GM12878 (cell line): ENCODE measurements at regions not wholly inside any gene's neighbourhood (a gene's known extent, or its start where the extent isn't known, plus 50 kb on each side); places are given as distances from the start of the nearest gene placed in this dataset.

Experiments used
- ATF2 ChIP-seq: IDR thresholded peaks from 2 replicates; pipeline ENCODE4 v1.6.1; 2012; ENCODE audit warnings: low read length, inconsistent platforms
- CREM ChIP-seq: IDR thresholded peaks from 2 replicates; pipeline ENCODE4 v1.6.1; 2014; ENCODE audit warnings: antibody characterized with exemption, low read depth
- DPF2 ChIP-seq: fragments of 450-650 bp; IDR thresholded peaks from 2 replicates; pipeline ENCODE4 v1.6.1; 2017; ENCODE audit warnings: mild to moderate bottlenecking
- E2F4 ChIP-seq: IDR thresholded peaks from 2 replicates; pipeline ENCODE4 v1.6.1; 2012; ENCODE audit warnings: low read depth, low read length, improper control_type of control experiment
- EP300 ChIP-seq, 2 experiments: fragments of 150-350 bp in 1 of 2; IDR thresholded peaks; 2 replicates each; pipeline ENCODE4 v1.6.1; 2011 to 2012; ENCODE audit warnings: low read depth in 2 of 2, low read length in 2 of 2, borderline replicate concordance in 1 of 2, improper control_type of control experiment in 1 of 2, inconsistent platforms in 1 of 2; ENCODE audit not compliant: control insufficient read depth in 1 of 2
- ETV6 ChIP-seq, 2 experiments: fragments of 450-650 bp in 1 of 2; IDR thresholded peaks in 1 of 2; conservative IDR thresholded peaks in 1 of 2; 2 replicates each; pipeline ENCODE4 v1.6.1; 2014; ENCODE audit warnings: antibody characterized with exemption in 1 of 2, borderline replicate concordance in 1 of 2, low read depth in 1 of 2, mild to moderate bottlenecking in 1 of 2, moderate library complexity in 1 of 2
- EZH2 ChIP-seq: IDR thresholded peaks from 2 replicates; pipeline ENCODE4 v1.6.1; 2012; ENCODE audit warnings: low read depth, mild to moderate bottlenecking, control low read depth, inconsistent platforms, low read length, borderline replicate concordance; ENCODE audit not compliant: control insufficient read depth
- GABPA ChIP-seq: IDR thresholded peaks from 2 replicates; pipeline ENCODE4 v1.6.1; 2014; ENCODE audit warnings: antibody characterized with exemption, low read depth, mild to moderate bottlenecking, inconsistent platforms
- HDAC6 ChIP-seq: fragments of 200-600 bp; sonication (generic); IDR thresholded peaks from one replicate; pipeline ENCODE4 v1.8.0; 2017; ENCODE audit warnings: antibody characterized with exemption; ENCODE audit not compliant: unreplicated experiment
- HDGF ChIP-seq: fragments of 450-650 bp; IDR thresholded peaks from 2 replicates; pipeline ENCODE4 v1.6.1; 2016; ENCODE audit warnings: antibody characterized with exemption
- IKZF1 ChIP-seq: fragments of 450-650 bp; conservative IDR thresholded peaks from 2 replicates; pipeline ENCODE4 v1.6.1; 2017; ENCODE audit warnings: antibody characterized with exemption, mild to moderate bottlenecking
- IRF4 ChIP-seq: IDR thresholded peaks from 2 replicates; pipeline ENCODE4 v1.6.1; 2011; ENCODE audit warnings: low read depth, low read length
- KLF5 ChIP-seq: fragments of 450-650 bp; IDR thresholded peaks from 2 replicates; pipeline ENCODE4 v1.6.1; 2014; ENCODE audit warnings: mild to moderate bottlenecking; ENCODE audit not compliant: partially characterized antibody
- MEF2A ChIP-seq: IDR thresholded peaks from 2 replicates; pipeline ENCODE4 v1.6.1; 2011; ENCODE audit warnings: low read depth, mild to moderate bottlenecking, low read length, moderate library complexity; ENCODE audit not compliant: insufficient read depth
- MEF2B ChIP-seq: fragments of 450-650 bp; IDR thresholded peaks from 2 replicates; pipeline ENCODE4 v1.6.1; 2018; ENCODE audit warnings: mild to moderate bottlenecking, moderate library complexity; ENCODE audit not compliant: partially characterized antibody, poor library complexity, severe bottlenecking
- NKRF ChIP-seq: fragments of 450-650 bp; conservative IDR thresholded peaks from 2 replicates; pipeline ENCODE4 v1.6.1; 2017; ENCODE audit warnings: mild to moderate bottlenecking, moderate library complexity
- PAX5 ChIP-seq: IDR thresholded peaks from 2 replicates; pipeline ENCODE4 v1.6.1; 2011; ENCODE audit warnings: low read depth, low read length, borderline replicate concordance
- POLR2AphosphoS5 ChIP-seq: IDR thresholded peaks from 2 replicates; pipeline ENCODE4 v1.6.1; 2011; ENCODE audit warnings: mild to moderate bottlenecking, low read length, inconsistent platforms
- POU2F2 ChIP-seq: IDR thresholded peaks from 3 replicates; pipeline ENCODE4 v1.6.1; 2011; ENCODE audit warnings: low read depth, mild to moderate bottlenecking, low read length, borderline replicate concordance
- RB1 ChIP-seq: fragments of 450-650 bp; formaldehyde crosslinking; IDR thresholded peaks from 2 replicates; pipeline ENCODE4 v1.6.1; 2017; ENCODE audit warnings: mild to moderate bottlenecking, borderline replicate concordance
- RELB ChIP-seq: fragments of 450-650 bp; IDR thresholded peaks from 2 replicates; pipeline ENCODE4 v1.6.1; 2017; ENCODE audit warnings: low read depth, mild to moderate bottlenecking, moderate library complexity
- SMAD1 ChIP-seq: fragments of 450-650 bp; IDR thresholded peaks from 2 replicates; pipeline ENCODE4 v1.6.1; 2018; ENCODE audit warnings: mild to moderate bottlenecking, low read depth; ENCODE audit not compliant: partially characterized antibody
- SRF ChIP-seq, 2 experiments: IDR thresholded peaks; 2 replicates each; pipeline ENCODE4 v1.6.1; 2011; ENCODE audit warnings: low read depth in 2 of 2, low read length in 2 of 2, mild to moderate bottlenecking in 1 of 2, moderate library complexity in 1 of 2
- STAT3 ChIP-seq: IDR thresholded peaks from 2 replicates; pipeline ENCODE4 v1.6.1; 2011; ENCODE audit warnings: low read depth, low read length, improper control_type of control experiment
- ZBED1 ChIP-seq: IDR thresholded peaks from 2 replicates; pipeline ENCODE4 v1.6.1; 2016; ENCODE audit warnings: borderline replicate concordance

GRCh38 chr2:12005886-12006681 is 259.7 kb downstream of the LPIN1 start (continued):
- peak; percentile 49; the same call in 1 of the 2 replicates for TF ChIP-seq POLR2AphosphoS5
- no peak for TF ChIP-seq SRF (IDR thresholded peaks at IDR 0.05; ENCODE audit: low read depth in 2 of 2, low read length in 2 of 2)
- TF ChIP-seq MEF2B, result peak; percentile 85
- peak; percentile 99 for TF ChIP-seq SMAD1
- no peak for TF ChIP-seq GABPA
- no peak for TF ChIP-seq E2F4
- peak; percentile 98 for TF ChIP-seq DPF2
- TF ChIP-seq ZBED1, result no peak; the same call in 1 of the 2 replicates
- TF ChIP-seq STAT3, result no peak
- peak; percentile 63; the same call in 1 of the 2 replicates for TF ChIP-seq IRF4
- peak; percentile 58 for TF ChIP-seq CREM
- peak; percentile 77; the same call in 1 of the 2 replicates for TF ChIP-seq MEF2A
- no peak for TF ChIP-seq NKRF
- no peak for TF ChIP-seq HDGF
- TF ChIP-seq POU2F2, result peak; percentile 96
- TF ChIP-seq EZH2, result no peak
- TF ChIP-seq KLF5, result peak; percentile 16
- peak; percentile 93 to 95 for TF ChIP-seq EP300 (IDR thresholded peaks at IDR 0.05; ENCODE audit: borderline replicate concordance in 1 of 2, control insufficient read depth in 1 of 2, low read depth in 2 of 2, low read length in 2 of 2)
- peak; percentile 90 for TF ChIP-seq ATF2
- TF ChIP-seq RELB, result peak; percentile 99
- TF ChIP-seq RB1, result no peak
- peak; percentile 95 for TF ChIP-seq PAX5
- TF ChIP-seq HDAC6, result no peak
- TF ChIP-seq IKZF1, result peak; percentile 86
- no peak for TF ChIP-seq ETV6 (conservative IDR thresholded peaks at IDR 0.05 in 1 of 2, IDR thresholded peaks at IDR 0.05 in 1 of 2; ENCODE audit: borderline replicate concordance in 1 of 2, low read depth in 1 of 2)
